Fibroblast of the aortic adventitia (primary cell): ENCODE measurements at regions not wholly inside any gene's neighbourhood (a gene's known extent, or its start where the extent isn't known, plus 50 kb on each side); places are given as distances from the start of the nearest gene placed in this dataset.

Experiments used
- DNase-seq: peaks from one replicate; pipeline ENCODE4 v3.0.0-alpha.2; 2010; ENCODE audit warnings: low read depth
- H3K4me3 ChIP-seq: 2 replicates; pipeline ENCODE4 v1.5.1; 2011; ENCODE audit warnings: low read depth, mild to moderate bottlenecking, control low read depth, low read length, moderate library complexity
- TF ChIP-seq, protein P1 (sequence below): IDR thresholded peaks from 2 replicates; pipeline ENCODE4 v1.5.1; 2011; ENCODE audit warnings: mild to moderate bottlenecking, low read length, control low read depth, inconsistent platforms; ENCODE audit not compliant: insufficient read depth

DNA sequence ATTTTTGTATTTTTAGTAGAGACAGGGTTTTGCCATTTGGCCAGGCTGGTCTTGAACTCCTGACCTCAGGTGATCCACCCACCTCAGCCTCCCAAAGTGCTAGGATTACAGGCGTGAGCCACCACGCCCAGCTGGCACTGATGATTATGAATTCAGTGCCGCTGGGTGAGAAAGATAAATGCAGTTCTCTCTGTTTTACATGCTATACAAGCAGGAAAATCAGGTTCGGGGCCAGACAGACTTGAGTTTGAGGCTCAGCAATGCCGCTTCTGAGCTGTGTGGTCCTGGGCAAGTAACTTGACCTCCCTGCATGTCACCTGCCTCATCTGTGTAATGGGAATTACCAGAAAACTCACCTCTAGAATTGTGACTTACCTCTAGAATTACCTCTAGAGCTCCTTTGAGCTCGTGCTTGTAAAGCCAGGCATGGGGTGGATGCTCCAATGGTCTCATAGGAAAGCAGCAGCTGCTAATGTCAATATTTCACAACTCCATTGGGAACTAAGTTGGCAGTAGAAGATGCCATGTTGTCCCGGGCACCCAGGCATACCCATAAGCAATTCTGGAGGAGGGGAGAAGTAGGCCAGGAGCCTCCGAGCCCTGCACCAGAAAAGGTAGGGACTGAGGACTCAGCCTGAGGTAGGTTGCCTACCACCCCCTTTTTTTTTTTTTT, 119.8 kb upstream of the SLC25A33 start:
- H3K4me3 ChIP-seq, result no peak overlapping the region
- TF ChIP-seq, protein P1, sequence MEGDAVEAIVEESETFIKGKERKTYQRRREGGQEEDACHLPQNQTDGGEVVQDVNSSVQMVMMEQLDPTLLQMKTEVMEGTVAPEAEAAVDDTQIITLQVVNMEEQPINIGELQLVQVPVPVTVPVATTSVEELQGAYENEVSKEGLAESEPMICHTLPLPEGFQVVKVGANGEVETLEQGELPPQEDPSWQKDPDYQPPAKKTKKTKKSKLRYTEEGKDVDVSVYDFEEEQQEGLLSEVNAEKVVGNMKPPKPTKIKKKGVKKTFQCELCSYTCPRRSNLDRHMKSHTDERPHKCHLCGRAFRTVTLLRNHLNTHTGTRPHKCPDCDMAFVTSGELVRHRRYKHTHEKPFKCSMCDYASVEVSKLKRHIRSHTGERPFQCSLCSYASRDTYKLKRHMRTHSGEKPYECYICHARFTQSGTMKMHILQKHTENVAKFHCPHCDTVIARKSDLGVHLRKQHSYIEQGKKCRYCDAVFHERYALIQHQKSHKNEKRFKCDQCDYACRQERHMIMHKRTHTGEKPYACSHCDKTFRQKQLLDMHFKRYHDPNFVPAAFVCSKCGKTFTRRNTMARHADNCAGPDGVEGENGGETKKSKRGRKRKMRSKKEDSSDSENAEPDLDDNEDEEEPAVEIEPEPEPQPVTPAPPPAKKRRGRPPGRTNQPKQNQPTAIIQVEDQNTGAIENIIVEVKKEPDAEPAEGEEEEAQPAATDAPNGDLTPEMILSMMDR, result no peak
- DNase-seq, result no peak

DNA sequence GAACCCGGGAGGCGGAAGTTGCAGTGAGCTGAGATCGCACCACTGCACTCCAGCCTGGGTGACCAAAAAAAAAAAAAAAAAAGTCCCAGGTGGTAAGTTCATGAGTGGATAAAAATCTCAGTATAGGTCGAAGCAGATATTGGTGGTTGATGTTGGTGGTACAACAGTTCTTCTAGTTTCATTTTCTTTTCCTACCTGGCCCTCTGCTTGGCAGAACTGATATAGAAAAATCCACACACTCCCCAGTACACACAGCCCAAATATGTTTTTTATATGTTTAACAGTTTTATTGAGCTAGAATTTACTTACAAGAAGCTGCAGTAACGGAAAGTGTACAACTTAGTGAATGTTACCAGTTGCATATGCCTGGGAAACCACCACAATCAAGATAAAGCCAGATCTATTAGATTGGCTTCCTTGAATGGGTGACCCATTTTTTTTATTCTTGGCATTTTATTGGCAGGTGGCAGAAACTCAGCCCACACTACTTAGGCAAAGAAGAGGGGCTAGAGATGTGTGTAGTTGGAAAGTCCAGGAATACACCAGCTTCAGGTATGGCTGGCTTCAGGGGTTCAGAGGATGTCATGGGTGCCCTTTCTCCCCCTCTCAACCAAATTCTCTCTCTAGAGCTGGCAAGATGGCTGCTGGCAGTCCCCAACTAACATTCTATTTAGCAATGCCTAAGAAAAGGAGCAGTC, 118.3 kb upstream of the SLC25A33 start:
- no peak overlapping the region for H3K4me3 ChIP-seq
- no peak for DNase-seq
- TF ChIP-seq, protein P1, result no peak

DNA sequence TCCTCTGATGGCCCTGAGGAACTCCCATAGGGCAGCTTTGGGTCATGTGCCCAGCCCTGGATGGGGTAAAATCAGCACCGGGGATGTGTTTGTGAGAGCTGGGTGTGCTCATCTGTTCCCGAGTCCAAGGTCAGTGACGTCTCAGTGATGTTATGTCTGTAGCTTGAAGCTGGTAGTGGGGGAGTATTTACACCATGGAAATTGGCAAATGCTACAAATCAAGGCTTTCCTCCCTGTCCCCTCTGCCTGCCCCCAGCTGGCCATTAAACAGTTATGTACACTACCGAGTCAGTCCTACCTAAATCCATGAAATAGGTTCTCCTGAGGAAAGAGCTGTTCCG, 117.8 kb upstream of the SLC25A33 start:
- TF ChIP-seq, protein P1, result no peak
- no peak overlapping the region for H3K4me3 ChIP-seq
- no peak for DNase-seq

DNA sequence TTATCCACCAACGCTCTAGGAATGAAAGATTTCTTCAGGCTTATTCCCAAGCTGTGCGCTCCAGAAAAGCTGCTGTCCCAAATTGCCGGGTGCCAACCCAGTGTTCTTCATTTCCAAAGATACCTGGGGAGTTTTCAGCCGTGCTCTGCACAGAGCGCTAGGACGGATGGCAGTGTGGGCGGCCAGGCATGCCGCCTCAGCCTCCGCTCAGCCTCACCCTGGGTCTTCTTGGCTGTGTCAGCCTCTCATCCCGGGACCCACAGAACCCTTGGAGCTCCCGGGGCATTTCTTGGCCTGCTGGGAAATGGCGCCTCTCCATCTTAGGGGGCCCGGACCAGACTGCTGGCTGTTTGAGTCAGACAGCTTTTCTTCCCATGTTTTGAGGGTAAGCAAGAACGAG, 116.9 kb upstream of the SLC25A33 start:
- no peak overlapping the region for H3K4me3 ChIP-seq
- DNase-seq, result no peak
- TF ChIP-seq, protein P1, result no peak

DNA sequence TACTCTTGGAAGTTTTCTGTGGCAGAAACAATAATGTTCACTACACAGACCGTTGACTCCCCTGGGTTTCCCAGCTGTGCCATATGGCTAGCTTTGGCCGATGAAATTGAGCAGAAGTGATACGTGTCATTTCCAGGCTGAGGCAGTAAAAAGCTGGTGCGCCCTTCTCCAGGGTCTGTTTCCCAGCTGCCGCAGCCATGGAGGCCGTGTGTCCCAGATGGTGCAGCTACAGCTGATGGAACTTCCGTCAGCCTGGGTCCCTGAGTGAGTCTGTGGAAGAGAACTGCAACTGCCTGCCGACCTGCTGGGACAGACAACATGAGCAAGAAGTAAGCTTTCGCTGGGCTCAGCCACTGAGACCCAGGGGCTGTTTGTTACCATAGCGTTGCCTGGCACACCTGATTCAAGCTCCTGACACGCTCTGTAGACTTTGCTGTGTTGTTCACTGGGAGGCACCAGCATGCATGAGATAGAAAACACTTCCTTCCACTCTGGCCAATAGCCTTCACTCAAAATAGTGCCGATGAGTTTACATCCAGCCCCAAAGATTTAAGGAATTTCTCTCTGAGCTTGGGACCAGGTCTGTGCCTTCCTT, 116.3 kb upstream of the SLC25A33 start:
- DNase-seq, result no peak
- TF ChIP-seq, protein P1, result no peak
- no peak overlapping the region for H3K4me3 ChIP-seq

DNA sequence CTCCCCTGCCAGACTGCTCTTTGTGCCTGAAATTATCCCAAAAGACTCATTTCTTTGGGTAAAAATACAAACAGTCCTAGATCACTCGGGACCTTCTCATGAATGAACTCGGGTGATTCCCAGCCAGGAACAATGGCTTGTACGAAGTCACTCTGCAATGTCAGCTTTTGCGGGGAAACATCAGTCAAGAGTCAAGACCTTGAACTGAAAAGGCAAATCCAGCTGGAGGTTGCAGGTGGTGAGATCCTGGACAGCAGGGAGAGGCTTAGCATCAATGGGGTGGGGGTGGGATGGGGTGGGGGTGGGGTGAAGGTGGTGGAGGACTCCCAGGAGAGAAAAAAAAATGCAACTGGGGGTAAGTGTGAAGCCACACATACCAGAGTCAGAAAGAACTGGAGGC, 115.0 kb upstream of the SLC25A33 start:
- no peak overlapping the region for H3K4me3 ChIP-seq
- TF ChIP-seq, protein P1, result no peak

More for the DNA sequence above, 115.0 kb upstream of the SLC25A33 start:
- no peak for DNase-seq
